ENCODE measurements at regions not wholly inside any gene's neighbourhood (a gene's known extent, or its start where the extent isn't known, plus 50 kb on each side); places are given as distances from the start of the nearest gene placed in this dataset.

DNA sequence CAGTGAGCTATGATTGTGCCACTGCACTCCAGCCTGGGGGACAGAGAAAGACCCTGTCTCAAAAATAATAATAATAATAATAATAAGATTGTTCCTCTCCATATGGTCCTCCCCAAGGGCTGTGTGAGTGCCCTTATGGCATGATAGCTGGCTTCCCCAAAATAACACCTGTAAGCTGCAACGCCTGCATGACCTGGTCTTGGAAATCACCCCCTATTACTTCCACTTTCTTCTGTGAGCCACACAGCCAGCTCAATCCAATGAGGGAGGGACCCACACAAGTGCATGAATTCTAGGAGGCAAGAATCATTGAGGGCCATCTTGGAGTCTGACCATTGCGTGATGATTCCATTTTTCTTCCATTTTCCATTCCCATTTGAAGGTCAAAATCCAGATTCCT lies 82.7 kb upstream of the CALN1 start:
- TF ChIP-seq, protein P1, sequence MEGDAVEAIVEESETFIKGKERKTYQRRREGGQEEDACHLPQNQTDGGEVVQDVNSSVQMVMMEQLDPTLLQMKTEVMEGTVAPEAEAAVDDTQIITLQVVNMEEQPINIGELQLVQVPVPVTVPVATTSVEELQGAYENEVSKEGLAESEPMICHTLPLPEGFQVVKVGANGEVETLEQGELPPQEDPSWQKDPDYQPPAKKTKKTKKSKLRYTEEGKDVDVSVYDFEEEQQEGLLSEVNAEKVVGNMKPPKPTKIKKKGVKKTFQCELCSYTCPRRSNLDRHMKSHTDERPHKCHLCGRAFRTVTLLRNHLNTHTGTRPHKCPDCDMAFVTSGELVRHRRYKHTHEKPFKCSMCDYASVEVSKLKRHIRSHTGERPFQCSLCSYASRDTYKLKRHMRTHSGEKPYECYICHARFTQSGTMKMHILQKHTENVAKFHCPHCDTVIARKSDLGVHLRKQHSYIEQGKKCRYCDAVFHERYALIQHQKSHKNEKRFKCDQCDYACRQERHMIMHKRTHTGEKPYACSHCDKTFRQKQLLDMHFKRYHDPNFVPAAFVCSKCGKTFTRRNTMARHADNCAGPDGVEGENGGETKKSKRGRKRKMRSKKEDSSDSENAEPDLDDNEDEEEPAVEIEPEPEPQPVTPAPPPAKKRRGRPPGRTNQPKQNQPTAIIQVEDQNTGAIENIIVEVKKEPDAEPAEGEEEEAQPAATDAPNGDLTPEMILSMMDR (tag by site-specific recombination; IDR thresholded peaks at IDR 0.05), result no peak
- no peak for TF ChIP-seq PATZ1 (tag by site-specific recombination; IDR thresholded peaks at IDR 0.05)

Data from HEK293 (cell line).